H1 (cell line): ENCODE measurements at regions not wholly inside any gene's neighbourhood (a gene's known extent, or its start where the extent isn't known, plus 50 kb on each side); places are given as distances from the start of the nearest gene placed in this dataset.

Experiments
- ATF3 ChIP-seq: IDR thresholded peaks from 2 replicates; pipeline ENCODE4 v1.6.1; 2011; ENCODE audit warnings: low read depth, mild to moderate bottlenecking, low read length; ENCODE audit not compliant: insufficient read depth
- BCL11A ChIP-seq, 2 experiments: IDR thresholded peaks; one replicate each; pipeline ENCODE4 v1.6.1; 2011; ENCODE audit warnings: low read depth in 2 of 2, low read length in 2 of 2, mild to moderate bottlenecking in 2 of 2
- CBX5 ChIP-seq: fragments of 300-800, 300-1000 bp; sonication (generic); IDR thresholded peaks from 2 replicates; pipeline ENCODE4 v1.7.1; 2016; ENCODE audit warnings: antibody characterized with exemption, low read length, low read depth
- CHD7 ChIP-seq: fragments of 300-600 bp; sonication (generic); IDR thresholded peaks from 2 replicates; pipeline ENCODE4 v1.7.1; 2012; ENCODE audit warnings: low read length, moderate library complexity, mild to moderate bottlenecking, inconsistent platforms; ENCODE audit not compliant: insufficient replicate concordance
- FOSL1 ChIP-seq: IDR thresholded peaks from 2 replicates; pipeline ENCODE4 v1.6.1; 2011; ENCODE audit warnings: mild to moderate bottlenecking, low read depth, low read length, moderate library complexity; ENCODE audit not compliant: insufficient read depth
- HDAC2 ChIP-seq, 2 experiments: fragments of 300-600 bp in 1 of 2; sonication (generic) in 1 of 2; IDR thresholded peaks; 2 replicates each; pipeline ENCODE4 v1.6.1; 2011 to 2012; ENCODE audit warnings: low read depth in 2 of 2, low read length in 2 of 2, mild to moderate bottlenecking in 2 of 2, moderate library complexity in 2 of 2, borderline replicate concordance in 1 of 2, inconsistent platforms in 1 of 2
- JUN ChIP-seq: IDR thresholded peaks from 2 replicates; pipeline ENCODE4 v1.6.1; 2011; ENCODE audit warnings: low read depth, mild to moderate bottlenecking, improper control_type of control experiment, low read length
- JUND ChIP-seq: IDR thresholded peaks from 2 replicates; pipeline ENCODE4 v1.6.1; 2011; ENCODE audit warnings: mild to moderate bottlenecking, improper control_type of control experiment, low read length
- MAFK ChIP-seq: IDR thresholded peaks from 2 replicates; pipeline ENCODE4 v1.6.1; 2012; ENCODE audit warnings: low read depth, mild to moderate bottlenecking, improper control_type of control experiment, low read length
- POLR2A ChIP-seq, 2 experiments: IDR thresholded peaks; 1 replicate in 1 of 2; 2 replicates in 1 of 2; pipeline ENCODE4 v1.6.1; 2011; ENCODE audit warnings: low read depth in 2 of 2, low read length in 2 of 2, mild to moderate bottlenecking in 2 of 2; ENCODE audit errors: control extremely low read depth in 1 of 2

GRCh38 chr3:168248383-168249204 lies 152.9 kb upstream of the GOLIM4 start (continued):
- TF ChIP-seq CHD7 (no peak), HDAC2 (IDR thresholded peaks at IDR 0.05; ENCODE audit: borderline replicate concordance in 1 of 2, low read depth in 2 of 2, low read length in 2 of 2) (no peak), CBX5 (no peak), BCL11A (IDR thresholded peaks at IDR 0.05; ENCODE audit: low read depth in 2 of 2, low read length in 2 of 2) (no peak), MAFK (no peak), JUND (0 out of 2 replicates have a peak, but pooled peaks have one; percentile 41), POLR2A (IDR thresholded peaks at IDR 0.05; ENCODE audit: control extremely low read depth in 1 of 2, low read depth in 2 of 2, low read length in 2 of 2) (0 out of 3 replicates have a peak, but pooled peaks of 1 of the 2 experiments have one; percentile 47), FOSL1 (no peak), ATF3 (no peak), JUN (no peak)
